H54 (cell line): ENCODE measurements at regions not wholly inside any gene's neighbourhood (a gene's known extent, or its start where the extent isn't known, plus 50 kb on each side); places are given as distances from the start of the nearest gene placed in this dataset.

Source experiments
- DNase-seq: peaks from one replicate; pipeline ENCODE4 v3.0.0; 2011; ENCODE audit warnings: low spot score, mixed read lengths; ENCODE audit not compliant: insufficient read length
- FAIRE-seq: peaks from 3 replicates; lab custom pipeline; 2011; peaks lifted over from hg19 to GRCh38; lab: Jason Lieb, UNC
- POLR2A ChIP-seq: IDR thresholded peaks from 2 replicates; pipeline ENCODE4 v1.6.1; 2011; ENCODE audit warnings: low read depth, mild to moderate bottlenecking, low read length

GRCh38 chr5:102691434-102691833 lies 63.7 kb upstream of the PAM start:
- DNase-seq (no peak), FAIRE-seq (no peak)
- TF ChIP-seq POLR2A = no peak

- TF ChIP-seq POLR2A = no peak
- no peak for FAIRE-seq
- DNase-seq = no peak
These were observed 54.8 kb upstream of the PAM start for GRCh38 chr5:102700120-102700831.

- TF ChIP-seq POLR2A = no peak
- FAIRE-seq (no peak), DNase-seq (no peak)
These were observed 54.2 kb upstream of the PAM start for GRCh38 chr5:102700916-102701315.

- DNase-seq (no peak), FAIRE-seq (no peak)
- TF ChIP-seq POLR2A = no peak
These were observed 53.4 kb upstream of the PAM start for GRCh38 chr5:102701748-102702147.
